HG02938 (cell line): ENCODE measurements at regions not wholly inside any gene's neighbourhood (a gene's known extent, or its start where the extent isn't known, plus 50 kb on each side); places are given as distances from the start of the nearest gene placed in this dataset.
A peak's percentile ranks its signal among the peaks of the same experiment; 100 is the strongest.
"Not testable (repeated sequence)": the region's sequence is repeated elsewhere in the genome, so short reads cannot be mapped to it uniquely, and the experiment has no call there.

Experiments
- ATAC-seq: cut with Tn5 transposase; IDR thresholded peaks from one replicate; pipeline ENCODE4 v1.9.1; 2021; ENCODE audit warnings: mild to moderate bottlenecking, moderate library complexity; ENCODE audit not compliant: unreplicated experiment

- peak; percentile 87 for ATAC-seq
Observed at GRCh38 chrX:109782994-109783700, 50.1 kb upstream of the ACSL4 start.

GRCh38 chrX:109783701-109784079, 50.6 kb upstream of the ACSL4 start:
- no peak for ATAC-seq

- ATAC-seq, result no peak
Observed at GRCh38 chrX:109785053-109785452, 52.0 kb upstream of the ACSL4 start.

GRCh38 chrX:109790511-109790910, 57.5 kb upstream of the ACSL4 start:
- ATAC-seq, result not testable (repeated sequence)

GRCh38 chrX:109793191-109793590, 60.1 kb upstream of the ACSL4 start:
- no peak for ATAC-seq

GRCh38 chrX:109795682-109796081, 62.6 kb upstream of the ACSL4 start:
- no peak for ATAC-seq

- no peak for ATAC-seq
Observed at GRCh38 chrX:109797311-109797975, 64.4 kb upstream of the ACSL4 start.

GRCh38 chrX:109812236-109812635, 79.2 kb upstream of the ACSL4 start:
- ATAC-seq, result no peak

- no peak for ATAC-seq
Observed at GRCh38 chrX:109813236-109813635, 80.2 kb upstream of the ACSL4 start.

GRCh38 chrX:109818976-109819375, 85.9 kb upstream of the ACSL4 start:
- no peak for ATAC-seq

GRCh38 chrX:109822861-109823260, 89.8 kb upstream of the ACSL4 start:
- no peak for ATAC-seq

- ATAC-seq, result no peak
Observed at GRCh38 chrX:109826954-109827708, 94.1 kb upstream of the ACSL4 start.

GRCh38 chrX:109827772-109828171, 94.7 kb upstream of the ACSL4 start:
- no peak for ATAC-seq

- no peak for ATAC-seq
Observed at GRCh38 chrX:109830157-109830703, 97.2 kb upstream of the ACSL4 start.

- peak; percentile 75 for ATAC-seq
Observed at GRCh38 chrX:109830704-109831206, 97.7 kb upstream of the ACSL4 start.

GRCh38 chrX:109831326-109831985, 98.4 kb upstream of the ACSL4 start:
- peak; percentile 39 for ATAC-seq

GRCh38 chrX:109839694-109840567, 106.9 kb upstream of the ACSL4 start:
- no peak for ATAC-seq

- no peak for ATAC-seq
Observed at GRCh38 chrX:109840585-109840984, 107.5 kb upstream of the ACSL4 start.

- ATAC-seq, result no peak
Observed at GRCh38 chrX:109841257-109841656, 108.2 kb upstream of the ACSL4 start.
